ENCODE measurements at regions not wholly inside any gene's neighbourhood (a gene's known extent, or its start where the extent isn't known, plus 50 kb on each side); places are given as distances from the start of the nearest gene placed in this dataset.

- no peaks in the 10 kb centered on the region for H3K79me2 ChIP-seq (ENCODE audit: insufficient read depth, low read length)
- no peaks in the 10 kb centered on the region for H3K4me1 ChIP-seq (ENCODE audit: insufficient read depth, low read length)
- H3K4me3 ChIP-seq (replicated peaks in 1 of 3; ENCODE audit: insufficient read depth in 1 of 3, low read depth in 2 of 3, low read length in 3 of 3): no peak overlapping the region
- ChIA-PET CTCF (ENCODE audit: low intra/inter-chr PET ratio, low total read pairs) (no interaction called here), POLR2A (no interaction called here)
- DNase-seq (ENCODE audit: low spot score) (no peak), FAIRE-seq (no peak), ATAC-seq (no peak)
- H3K27me3 ChIP-seq (ENCODE audit: control insufficient read depth in 1 of 2, insufficient read depth in 2 of 2, low read length in 2 of 2): no peaks in the 10 kb centered on the region
- TF ChIP-seq NCOR1 (IDR thresholded peaks at IDR 0.05; ENCODE audit: borderline replicate concordance, low read length) (no peak), SKI (IDR thresholded peaks at IDR 0.05; ENCODE audit: partially characterized antibody) (no peak), ZBTB3 (CRISPR knock-in tag; IDR thresholded peaks at IDR 0.05; ENCODE audit: borderline replicate concordance, low read depth) (no peak), ONECUT2 (CRISPR knock-in tag; IDR thresholded peaks at IDR 0.05) (no peak), CREM (IDR thresholded peaks at IDR 0.05) (no peak), CREM (CRISPR knock-in tag; IDR thresholded peaks at IDR 0.05) (no peak), MED13 (CRISPR knock-in tag; IDR thresholded peaks at IDR 0.05) (no peak)
- TF ChIP-seq, protein P1, sequence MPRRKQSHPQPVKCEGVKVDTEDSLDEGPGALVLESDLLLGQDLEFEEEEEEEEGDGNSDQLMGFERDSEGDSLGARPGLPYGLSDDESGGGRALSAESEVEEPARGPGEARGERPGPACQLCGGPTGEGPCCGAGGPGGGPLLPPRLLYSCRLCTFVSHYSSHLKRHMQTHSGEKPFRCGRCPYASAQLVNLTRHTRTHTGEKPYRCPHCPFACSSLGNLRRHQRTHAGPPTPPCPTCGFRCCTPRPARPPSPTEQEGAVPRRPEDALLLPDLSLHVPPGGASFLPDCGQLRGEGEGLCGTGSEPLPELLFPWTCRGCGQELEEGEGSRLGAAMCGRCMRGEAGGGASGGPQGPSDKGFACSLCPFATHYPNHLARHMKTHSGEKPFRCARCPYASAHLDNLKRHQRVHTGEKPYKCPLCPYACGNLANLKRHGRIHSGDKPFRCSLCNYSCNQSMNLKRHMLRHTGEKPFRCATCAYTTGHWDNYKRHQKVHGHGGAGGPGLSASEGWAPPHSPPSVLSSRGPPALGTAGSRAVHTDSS (CRISPR knock-in tag; conservative IDR thresholded peaks at IDR 0.05): no peak
- intact Hi-C loops (cut with micrococcal nuclease; ENCODE audit: unreplicated experiment) (no loop called here), in situ Hi-C loops (cut with HindIII; ENCODE audit: extremely low pct_ligation_motif_present, low pct_unique_long_range_greater_than_20kb) (no loop called here)
- no TSS peak for BruUV-seq (replicated peaks)
- no peaks in the 10 kb centered on the region for H4K20me1 ChIP-seq (ENCODE audit: insufficient read depth, low read length)
- H3K36me3 ChIP-seq (replicated peaks in 1 of 2; ENCODE audit: control insufficient read depth in 1 of 2, insufficient read depth in 2 of 2, low read length in 2 of 2): no peaks in the 10 kb centered on the region
- no peak overlapping the region for H2AFZ ChIP-seq (ENCODE audit: low read length)
- no peak overlapping the region for H3K27ac ChIP-seq (ENCODE audit: extremely low read length, insufficient read depth, low read length)
- WGBS (ENCODE audit: low lambda C conversion rate): 83% methylated on average over 7 of the region's 7 CpGs
- H3K9ac ChIP-seq (ENCODE audit: insufficient read depth, low read depth, low read length): no peak overlapping the region
- no peaks in the 10 kb centered on the region for H3K9me3 ChIP-seq (ENCODE audit: low read length)
- H3K4me2 ChIP-seq (ENCODE audit: low read depth, low read length): no peak overlapping the region
These were observed 53.2 kb upstream of the KMT2C start for GRCh38 chr7:152489044-152489443.

- H4K20me1 ChIP-seq (ENCODE audit: insufficient read depth, low read length): no peaks in the 10 kb centered on the region
- H3K4me3 ChIP-seq (replicated peaks in 1 of 3; ENCODE audit: insufficient read depth in 1 of 3, low read depth in 2 of 3, low read length in 3 of 3): no peak overlapping the region
- no peak for ATAC-seq
- no peak overlapping the region for H3K4me2 ChIP-seq (ENCODE audit: low read depth, low read length)
- in situ Hi-C loops (cut with HindIII; ENCODE audit: extremely low pct_ligation_motif_present, low pct_unique_long_range_greater_than_20kb): no loop called here
- H3K27ac ChIP-seq (ENCODE audit: extremely low read length, insufficient read depth, low read length): no peak overlapping the region
- FAIRE-seq: no peak
- BruUV-seq (replicated peaks): no TSS peak
- H3K79me2 ChIP-seq (ENCODE audit: insufficient read depth, low read length): no peaks in the 10 kb centered on the region
- no peaks in the 10 kb centered on the region for H3K27me3 ChIP-seq (ENCODE audit: control insufficient read depth in 1 of 2, insufficient read depth in 2 of 2, low read length in 2 of 2)
- no peaks in the 10 kb centered on the region for H3K36me3 ChIP-seq (replicated peaks in 1 of 2; ENCODE audit: control insufficient read depth in 1 of 2, insufficient read depth in 2 of 2, low read length in 2 of 2)
- no peak overlapping the region for H2AFZ ChIP-seq (ENCODE audit: low read length)
- ChIA-PET POLR2A (no interaction called here), CTCF (ENCODE audit: low intra/inter-chr PET ratio, low total read pairs) (no interaction called here)
- no peak for DNase-seq (ENCODE audit: low spot score)
- H3K9me3 ChIP-seq (ENCODE audit: low read length): no peaks in the 10 kb centered on the region
- TF ChIP-seq HNRNPK (IDR thresholded peaks at IDR 0.05; ENCODE audit: low read depth, low read length, poor library complexity, severe bottlenecking): peak; percentile 79
- no peak for TF ChIP-seq MBD4 (IDR thresholded peaks at IDR 0.05; ENCODE audit: borderline replicate concordance, low read length)
- TF ChIP-seq CBX5 (CRISPR knock-in tag; IDR thresholded peaks at IDR 0.05; ENCODE audit: borderline replicate concordance): no peak
- H3K4me1 ChIP-seq (ENCODE audit: insufficient read depth, low read length): no peaks in the 10 kb centered on the region
- intact Hi-C loops (cut with micrococcal nuclease; ENCODE audit: unreplicated experiment): no loop called here
- no peak overlapping the region for H3K9ac ChIP-seq (ENCODE audit: insufficient read depth, low read depth, low read length)
These were observed 51.2 kb upstream of the KMT2C start for GRCh38 chr7:152486968-152487367.
